ENCODE measurements at regions not wholly inside any gene's neighbourhood (a gene's known extent, or its start where the extent isn't known, plus 50 kb on each side); places are given as distances from the start of the nearest gene placed in this dataset.

GRCh38 chr2:34306745-34307144 is 707.6 kb upstream of the FAM98A start:
- no peak overlapping the region for H3K4me3 ChIP-seq (replicated peaks; ENCODE audit: low read depth, low read length)
- TF ChIP-seq CTCF (IDR thresholded peaks at IDR 0.05; ENCODE audit: low read length, missing control alignments), result no peak
- no peak for DNase-seq (ENCODE audit: low read depth)

- TF ChIP-seq CTCF (IDR thresholded peaks at IDR 0.05; ENCODE audit: low read length, missing control alignments), result no peak
- no peak for DNase-seq (ENCODE audit: low read depth)
- no peak overlapping the region for H3K4me3 ChIP-seq (replicated peaks; ENCODE audit: low read depth, low read length)
Observed at GRCh38 chr2:34305587-34305986, 706.5 kb upstream of the FAM98A start.

GRCh38 chr2:34294961-34295360 is 695.9 kb upstream of the FAM98A start:
- TF ChIP-seq CTCF (IDR thresholded peaks at IDR 0.05; ENCODE audit: low read length, missing control alignments), result no peak
- no peak for DNase-seq (ENCODE audit: low read depth)
- H3K4me3 ChIP-seq (replicated peaks; ENCODE audit: low read depth, low read length), result no peak overlapping the region

- no peak for DNase-seq (ENCODE audit: low read depth)
- TF ChIP-seq CTCF (IDR thresholded peaks at IDR 0.05; ENCODE audit: low read length, missing control alignments), result no peak
- H3K4me3 ChIP-seq (replicated peaks; ENCODE audit: low read depth, low read length), result no peak overlapping the region
Observed at GRCh38 chr2:34291076-34291475, 692.0 kb upstream of the FAM98A start.

- TF ChIP-seq CTCF (IDR thresholded peaks at IDR 0.05; ENCODE audit: low read length, missing control alignments), result no peak
- no peak overlapping the region for H3K4me3 ChIP-seq (replicated peaks; ENCODE audit: low read depth, low read length)
- no peak for DNase-seq (ENCODE audit: low read depth)
Observed at GRCh38 chr2:34288016-34288415, 688.9 kb upstream of the FAM98A start.

- no peak overlapping the region for H3K4me3 ChIP-seq (replicated peaks; ENCODE audit: low read depth, low read length)
- DNase-seq (ENCODE audit: low read depth), result no peak
- no peak for TF ChIP-seq CTCF (IDR thresholded peaks at IDR 0.05; ENCODE audit: low read length, missing control alignments)
Observed at GRCh38 chr2:34280606-34281005, 681.5 kb upstream of the FAM98A start.

GRCh38 chr2:34266908-34267697 is 668.0 kb upstream of the FAM98A start:
- H3K4me3 ChIP-seq (replicated peaks; ENCODE audit: low read depth, low read length), result no peak overlapping the region
- TF ChIP-seq CTCF (IDR thresholded peaks at IDR 0.05; ENCODE audit: low read length, missing control alignments), result no peak
- DNase-seq (ENCODE audit: low read depth), result no peak
